K562 (cell line): ENCODE measurements at regions not wholly inside any gene's neighbourhood (a gene's known extent, or its start where the extent isn't known, plus 50 kb on each side); places are given as distances from the start of the nearest gene placed in this dataset.
"Not testable (repeated sequence)": the region's sequence is repeated elsewhere in the genome, so short reads cannot be mapped to it uniquely, and the experiment has no call there.

Source experiments
- ATAC-seq: fragments of 200-7000 bp; cut with Tn5 transposase; 3 replicates; pipeline ENCODE4 v1.9.1; 2020; ENCODE audit warnings: moderate library complexity
- BruUV-seq: library from RNA; stranded (reverse); fragments of 400-500 nt; replicated peaks from 2 replicates; lab custom pipeline; 2021; lab: Mats Ljungman, UMichigan
- CTCF ChIA-PET: fragments of 300-600 bp; formaldehyde crosslinking; extraction: SDS; loops from one replicate; lab custom pipeline; 2021; ENCODE audit warnings: low intra/inter-chr PET ratio; lab: Yijun Ruan, JAX
- POLR2A ChIA-PET: fragments of 300-600, 350-650 bp; sonication (Branson Sonifier 250); formaldehyde crosslinking; extraction: SDS; loops from one replicate; lab custom pipeline; 2021; ENCODE audit warnings: antibody characterized with exemption, inconsistent platforms; lab: Yijun Ruan, JAX
- DNase-seq, 4 experiments: peaks; one replicate each; pipeline versions ENCODE4 v3.0.0 to v3.0.0-alpha.2; 2011 to 2018; ENCODE audit warnings: low spot score in 3 of 4, mixed read lengths in 3 of 4; ENCODE audit errors: extremely low read depth in 1 of 4
- FAIRE-seq: peaks from 2 replicates; lab custom pipeline; 2011; peaks lifted over from hg19 to GRCh38; lab: Jason Lieb, UNC
- H2AFZ ChIP-seq: 2 replicates; pipeline ENCODE4 v1.6.0; 2011; ENCODE audit warnings: low read depth, low read length, control low read depth, inconsistent platforms
- H3K27ac ChIP-seq: fragments of 200-600 bp; 3 replicates; pipeline ENCODE4 v1.8.0; 2011; ENCODE audit warnings: low read depth, mild to moderate bottlenecking, control low read depth, inconsistent platforms, low read length, moderate library complexity, mixed read lengths; ENCODE audit errors: extremely low read depth
- H3K27me3 ChIP-seq, 2 experiments: fragments of 300-600 bp in 1 of 2; 2 replicates in 1 of 2; 3 replicates in 1 of 2; pipeline versions ENCODE4 v1.6.0 to v1.8.0; 2011; ENCODE audit warnings: inconsistent platforms in 2 of 2, low read length in 2 of 2, mild to moderate bottlenecking in 1 of 2, mixed read lengths in 1 of 2, moderate library complexity in 1 of 2; ENCODE audit not compliant: control insufficient read depth in 2 of 2, insufficient read depth in 2 of 2
- H3K36me3 ChIP-seq: fragments of 300-600 bp; 3 replicates; pipeline ENCODE4 v1.8.0; 2011; ENCODE audit warnings: mild to moderate bottlenecking, low read length, inconsistent platforms; ENCODE audit not compliant: control insufficient read depth, insufficient read depth
- H3K4me1 ChIP-seq, 2 experiments: fragments of 200-600 bp in 1 of 2; replicated peaks in 1 of 2; 2 replicates in 1 of 2; 3 replicates in 1 of 2; pipeline versions ENCODE4 v1.5.1 to v1.8.0; 2011; ENCODE audit warnings: inconsistent platforms in 2 of 2, low read length in 2 of 2, mild to moderate bottlenecking in 1 of 2, mixed read lengths in 1 of 2, moderate library complexity in 1 of 2; ENCODE audit not compliant: control insufficient read depth in 2 of 2, insufficient read depth in 2 of 2
- H3K4me2 ChIP-seq: 2 replicates; pipeline ENCODE4 v1.6.1; 2011; ENCODE audit warnings: low read length, control low read depth, inconsistent platforms, mixed read lengths; ENCODE audit not compliant: insufficient read depth
- H3K4me3 ChIP-seq: fragments of 200-600 bp; sonication (generic), shearing (Covaris generic); 2 replicates; pipeline ENCODE4 v1.5.1; 2016; ENCODE audit warnings: control low read depth, inconsistent platforms
- H3K79me2 ChIP-seq: fragments of 200-600 bp; 3 replicates; pipeline ENCODE4 v1.8.0; 2011; ENCODE audit warnings: low read length, inconsistent platforms; ENCODE audit not compliant: control insufficient read depth, insufficient read depth
- H3K9ac ChIP-seq, 2 experiments: 2 replicates each; pipeline versions ENCODE4 v1.6.0 to v1.6.1; 2011; ENCODE audit warnings: low read depth in 2 of 2, low read length in 2 of 2, control low read depth in 1 of 2, inconsistent platforms in 1 of 2, mild to moderate bottlenecking in 1 of 2, mixed read lengths in 1 of 2; ENCODE audit not compliant: insufficient read depth in 1 of 2
- H3K9me1 ChIP-seq: one replicate; pipeline ENCODE4 v1.6.0; 2011; ENCODE audit warnings: inconsistent platforms, mild to moderate bottlenecking, low read length, moderate library complexity; ENCODE audit not compliant: control insufficient read depth, insufficient read depth
- H3K9me3 ChIP-seq: replicated peaks from 2 replicates; pipeline ENCODE4 v1.5.1; 2011; ENCODE audit warnings: low read depth, low read length, inconsistent platforms; ENCODE audit not compliant: control insufficient read depth, insufficient read depth
- H4K20me1 ChIP-seq: replicated peaks from 2 replicates; pipeline ENCODE4 v1.6.1; 2011; ENCODE audit warnings: low read length, inconsistent platforms, mixed read lengths; ENCODE audit not compliant: control insufficient read depth, insufficient read depth
- BCOR ChIP-seq: fragments of 450-650 bp; IDR thresholded peaks from 2 replicates; pipeline ENCODE4 v1.6.1; 2016
- CBX5 ChIP-seq: IDR thresholded peaks from 2 replicates; pipeline ENCODE4 v1.6.1; 2014; ENCODE audit warnings: low read depth, borderline replicate concordance
- NFIC ChIP-seq: fragments of 450-650 bp; IDR thresholded peaks from 2 replicates; pipeline ENCODE4 v1.6.1; 2017; ENCODE audit warnings: mild to moderate bottlenecking, inconsistent platforms
- RBM14 ChIP-seq: fragments of 200-400 bp; formaldehyde crosslinking; IDR thresholded peaks from 2 replicates; pipeline ENCODE4 v1.6.1; 2018; ENCODE audit warnings: low read depth, mild to moderate bottlenecking, low read length, moderate library complexity, borderline replicate concordance; ENCODE audit not compliant: insufficient read depth
- ZNF146 ChIP-seq: IDR thresholded peaks from one replicate; pipeline ENCODE4 v1.6.1; 2018; ENCODE audit warnings: missing compliant biosample characterization; ENCODE audit not compliant: unreplicated experiment
- ZNF347 ChIP-seq: fragments of 450-650 bp; formaldehyde crosslinking; IDR thresholded peaks from 2 replicates; pipeline ENCODE4 v1.4.0; 2020; ENCODE audit warnings: low read depth, mild to moderate bottlenecking, moderate library complexity
- WGBS: fragments of 100-300 bp; shearing (Covaris generic); methylation state at CpG from one replicate; pipeline ENCODE4 v1.1.6; 2016; ENCODE audit warnings: low coverage, mixed read lengths; ENCODE audit not compliant: insufficient coverage; ENCODE audit errors: missing lambda C conversion rate; 5-methylcytosine and 5-hydroxymethylcytosine counted together
- in situ Hi-C: fragments of 300-500 bp; cut with MboI; formaldehyde crosslinking; loops from 4 replicates; pipeline ENCODE4 v1.15.0; 2018; ENCODE audit warnings: inconsistent platforms, mixed read lengths
- intact Hi-C: fragments of 100-400 bp; cut with micrococcal nuclease; formaldehyde crosslinking; loops from 2 replicates; pipeline ENCODE4 v1.14.2; 2022

GRCh38 chr3:72609114-72609513 is 239.1 kb downstream of the SHQ1 start:
- POLR2A ChIA-PET, H3K79me2 ChIP-seq, H2AFZ ChIP-seq, intact Hi-C loops, H3K4me2 ChIP-seq, CTCF ChIA-PET, H3K9me1 ChIP-seq, H3K9me3 ChIP-seq, ATAC-seq, H3K4me3 ChIP-seq, BruUV-seq, H3K36me3 ChIP-seq, FAIRE-seq, DNase-seq, H3K27me3 ChIP-seq, H3K9ac ChIP-seq: not testable (repeated sequence)
- WGBS: 46% methylated on average over 4 of the region's 5 CpGs
- TF ChIP-seq ZNF146 (CRISPR knock-in tag): peak; percentile 52
- peak; percentile 40; the same call in 1 of the 2 replicates for TF ChIP-seq BCOR
- TF ChIP-seq, all 486 proteins: peak for 2; not testable (repeated sequence) for 484
- H3K27ac ChIP-seq, in situ Hi-C loops, H4K20me1 ChIP-seq, H3K4me1 ChIP-seq: not testable (repeated sequence)

- Histone ChIP-seq H3K4me1 (no peaks in the 10 kb centered on the region; a peak in 1 of 5 replicates), H3K9me1 (no peaks in the 10 kb centered on the region), H2AFZ (no peak overlapping the region), H3K9me3 (no peaks in the 10 kb centered on the region), H3K27me3 (no peaks in the 10 kb centered on the region), H4K20me1 (no peaks in the 10 kb centered on the region), H3K36me3 (no peaks in the 10 kb centered on the region), H3K4me3 (no peak overlapping the region), H3K79me2 (no peaks in the 10 kb centered on the region), H3K27ac (no peak overlapping the region), H3K9ac (no peak overlapping the region), H3K4me2 (no peak overlapping the region)
- CTCF ChIA-PET: no interaction called here
- no peak for DNase-seq
- no peak for TF ChIP-seq RBM14
- TF ChIP-seq NFIC: peak; percentile 54
- TF ChIP-seq ZNF347: no peak
- TF ChIP-seq CBX5: no peak
- in situ Hi-C loops: no loop called here
- no peak for FAIRE-seq
- no TSS peak for BruUV-seq
- 46% methylated on average over 3 of the region's 6 CpGs for whole genome bisulfite sequencing
- POLR2A ChIA-PET: interaction anchor here (0.6 to 1.2 kb wide), 2 partner anchors 13 to 95 kb away, joined by 3 read pairs; no protein-coding TSS in a partner anchor
- intact Hi-C loops: no loop called here
- no peak for ATAC-seq
Measured at GRCh38 chr3:72606005-72606800, 242.0 kb downstream of the SHQ1 start.
